ENCODE measurements at regions not wholly inside any gene's neighbourhood (a gene's known extent, or its start where the extent isn't known, plus 50 kb on each side); places are given as distances from the start of the nearest gene placed in this dataset.
"Not testable (repeated sequence)": the region's sequence is repeated elsewhere in the genome, so short reads cannot be mapped to it uniquely, and the experiment has no call there.

GRCh38 chr7:49100908-49101740 is 176.8 kb downstream of the CDC14C start:
- not testable (repeated sequence) for DNase-seq (ENCODE audit: low spot score)

GRCh38 chr7:49102411-49102810 is 178.1 kb downstream of the CDC14C start:
- no peak for DNase-seq (ENCODE audit: low spot score)

GRCh38 chr7:49111706-49112105 is 187.4 kb downstream of the CDC14C start:
- no peak for DNase-seq (ENCODE audit: low spot score)

GRCh38 chr7:49112222-49112621 is 187.9 kb downstream of the CDC14C start:
- no peak for DNase-seq (ENCODE audit: low spot score)

- no peak for DNase-seq (ENCODE audit: low spot score)
Measured at GRCh38 chr7:49112647-49113046, 188.3 kb downstream of the CDC14C start.

- no peak for DNase-seq (ENCODE audit: low spot score)
Measured at GRCh38 chr7:49119706-49120105, 195.4 kb downstream of the CDC14C start.

- no peak for DNase-seq (ENCODE audit: low spot score)
Measured at GRCh38 chr7:49125246-49125645, 200.9 kb downstream of the CDC14C start.

GRCh38 chr7:49127359-49127913 is 203.1 kb downstream of the CDC14C start:
- no peak for DNase-seq (ENCODE audit: low spot score)

- DNase-seq (ENCODE audit: low spot score): no peak
Measured at GRCh38 chr7:49137978-49138377, 213.6 kb downstream of the CDC14C start.

GRCh38 chr7:49150486-49150885 is 226.1 kb downstream of the CDC14C start:
- no peak for DNase-seq (ENCODE audit: low spot score)

- no peak for DNase-seq (ENCODE audit: low spot score)
Measured at GRCh38 chr7:49151146-49151545, 226.8 kb downstream of the CDC14C start.

- no peak for DNase-seq (ENCODE audit: low spot score)
Measured at GRCh38 chr7:49158321-49158720, 234.0 kb downstream of the CDC14C start.

- DNase-seq (ENCODE audit: low spot score): no peak
Measured at GRCh38 chr7:49159536-49159935, 235.2 kb downstream of the CDC14C start.

- DNase-seq (ENCODE audit: low spot score): no peak
Measured at GRCh38 chr7:49166441-49166840, 242.1 kb downstream of the CDC14C start.

GRCh38 chr7:49172639-49173038 is 248.3 kb downstream of the CDC14C start:
- no peak for DNase-seq (ENCODE audit: low spot score)

- no peak for DNase-seq (ENCODE audit: low spot score)
Measured at GRCh38 chr7:49174396-49174795, 250.0 kb downstream of the CDC14C start.

GRCh38 chr7:49187543-49188268 is 263.4 kb downstream of the CDC14C start:
- DNase-seq (ENCODE audit: low spot score): no peak

GRCh38 chr7:49228426-49229098 is 304.2 kb downstream of the CDC14C start:
- no peak for DNase-seq (ENCODE audit: low spot score)

- DNase-seq (ENCODE audit: low spot score): no peak
Measured at GRCh38 chr7:49229246-49229645, 304.9 kb downstream of the CDC14C start.

- no peak for DNase-seq (ENCODE audit: low spot score)
Measured at GRCh38 chr7:49243521-49243920, 319.2 kb downstream of the CDC14C start.

GRCh38 chr7:49244543-49244942 is 320.2 kb downstream of the CDC14C start:
- DNase-seq (ENCODE audit: low spot score): no peak

- DNase-seq (ENCODE audit: low spot score): no peak
Measured at GRCh38 chr7:49245062-49245461, 320.7 kb downstream of the CDC14C start.

GRCh38 chr7:49247759-49248158 is 323.4 kb downstream of the CDC14C start:
- DNase-seq (ENCODE audit: low spot score): no peak
